ENCODE measurements at regions not wholly inside any gene's neighbourhood (a gene's known extent, or its start where the extent isn't known, plus 50 kb on each side); places are given as distances from the start of the nearest gene placed in this dataset.

DNA sequence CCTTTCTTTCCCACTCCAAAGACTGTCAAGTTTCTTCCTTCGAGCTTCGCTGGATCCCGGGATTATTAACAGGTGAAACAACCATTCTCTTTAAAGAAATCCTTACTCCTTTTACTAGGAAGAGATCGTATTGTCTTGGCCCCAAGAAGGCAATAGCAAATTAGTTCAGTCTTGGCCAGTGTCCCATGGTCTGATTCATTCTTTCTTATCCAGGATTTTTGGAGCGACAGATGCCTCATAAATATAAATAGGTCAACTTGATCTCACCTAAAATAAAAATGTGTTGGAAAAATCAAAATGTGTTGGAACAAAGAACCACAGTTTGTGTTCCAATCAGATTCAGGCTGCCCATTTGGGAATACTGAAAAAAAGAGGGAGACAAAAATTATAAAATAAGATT lies 140.1 kb upstream of the TMEM108 start:
- peak; percentile 77 for DNase-seq (ENCODE audit: low spot score)

DNA sequence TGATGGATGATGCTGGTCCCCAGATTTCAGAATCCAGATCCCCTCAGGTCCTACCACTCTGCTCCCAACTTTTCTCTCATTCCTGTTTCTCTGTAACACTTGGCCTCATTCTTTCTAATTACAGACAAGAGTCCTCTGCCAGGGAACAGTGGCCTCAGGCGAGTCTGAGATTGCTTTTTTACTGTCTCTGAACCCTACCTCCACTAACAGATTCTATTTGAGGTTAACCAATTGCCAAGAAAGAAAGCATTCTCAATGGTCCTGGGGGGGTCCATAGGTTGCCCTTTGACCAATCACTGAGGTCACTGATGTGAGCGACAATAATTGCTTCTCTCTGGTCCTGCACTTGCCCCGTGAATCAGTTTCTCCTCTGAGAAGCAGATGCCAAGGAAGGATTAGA lies 145.2 kb upstream of the TMEM108 start:
- DNase-seq (ENCODE audit: low spot score) = peak; percentile 12

DNA sequence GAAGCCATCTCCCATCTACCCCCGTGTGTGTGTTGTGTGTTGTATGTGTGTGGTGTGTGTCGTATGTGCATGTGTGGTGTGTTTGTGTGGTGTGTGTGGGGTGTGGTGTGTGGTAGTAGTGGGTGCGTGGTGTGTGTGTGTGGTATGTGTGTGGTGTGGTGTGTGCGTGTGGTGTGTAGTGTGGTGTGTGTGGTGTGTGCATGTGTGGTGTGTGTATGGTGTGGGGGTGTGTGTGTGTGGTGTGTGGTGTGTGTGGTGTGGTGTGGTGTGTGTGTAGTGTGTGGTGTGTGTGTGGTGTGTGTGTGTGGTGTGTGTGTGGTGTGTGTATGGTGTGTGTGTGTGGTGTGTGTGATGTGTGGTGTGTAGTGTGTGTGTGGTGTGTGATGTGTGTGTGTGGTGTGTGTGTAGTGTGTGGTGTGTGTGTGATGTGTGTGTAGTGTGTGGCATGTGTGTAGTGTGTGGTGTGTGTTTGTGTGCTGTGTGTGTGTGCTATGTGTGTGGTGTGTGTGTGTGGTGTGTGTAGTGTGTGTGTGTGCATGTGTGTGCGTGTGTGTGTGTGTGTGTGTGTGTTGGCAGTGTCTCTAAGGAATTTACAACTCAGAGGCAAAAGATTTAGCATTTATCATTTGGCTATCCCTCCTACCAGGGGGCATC lies 156.3 kb upstream of the TMEM108 start:
- DNase-seq (ENCODE audit: low spot score) = no peak

DNA sequence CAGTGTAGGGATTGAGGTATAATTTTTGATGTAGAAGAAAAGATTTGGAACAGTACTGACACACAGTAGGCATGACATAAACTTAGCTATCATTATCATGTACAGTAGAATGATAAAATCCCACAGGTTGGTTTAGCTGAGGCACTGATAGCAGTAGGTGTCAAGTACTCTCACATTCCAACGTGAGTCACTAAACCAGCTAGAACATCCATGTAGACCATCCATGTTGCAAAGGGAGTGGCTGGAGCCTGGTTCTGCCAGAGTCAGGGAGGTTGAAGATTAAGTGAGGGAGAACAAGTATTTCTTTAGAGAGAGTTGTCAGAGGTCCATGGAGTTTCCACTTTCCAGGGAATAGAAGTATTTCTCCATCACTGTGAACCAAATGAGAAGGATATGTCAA lies 157.2 kb upstream of the TMEM108 start:
- DNase-seq (ENCODE audit: low spot score) = no peak

DNA sequence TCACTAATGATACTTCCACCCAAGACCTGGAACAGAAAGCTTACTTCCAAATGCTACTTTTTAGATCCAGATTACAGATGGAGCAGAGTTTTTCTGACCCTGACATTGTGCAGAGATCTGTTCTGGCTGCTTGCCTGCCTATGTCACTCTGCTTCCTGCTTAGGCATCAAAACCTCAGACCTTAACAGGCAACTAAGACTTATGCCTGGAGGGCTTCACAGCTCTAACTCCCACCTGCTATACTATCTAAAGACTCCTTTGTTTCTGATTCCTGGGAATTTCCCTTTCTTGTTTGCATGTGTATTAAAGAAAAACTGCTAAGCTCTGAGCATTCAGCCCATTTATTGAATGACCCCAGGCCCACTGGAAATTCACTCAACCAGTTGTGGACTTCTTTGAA lies 157.4 kb upstream of the NPHP3 start:
- DNase-seq (ENCODE audit: low spot score) = no peak

DNA sequence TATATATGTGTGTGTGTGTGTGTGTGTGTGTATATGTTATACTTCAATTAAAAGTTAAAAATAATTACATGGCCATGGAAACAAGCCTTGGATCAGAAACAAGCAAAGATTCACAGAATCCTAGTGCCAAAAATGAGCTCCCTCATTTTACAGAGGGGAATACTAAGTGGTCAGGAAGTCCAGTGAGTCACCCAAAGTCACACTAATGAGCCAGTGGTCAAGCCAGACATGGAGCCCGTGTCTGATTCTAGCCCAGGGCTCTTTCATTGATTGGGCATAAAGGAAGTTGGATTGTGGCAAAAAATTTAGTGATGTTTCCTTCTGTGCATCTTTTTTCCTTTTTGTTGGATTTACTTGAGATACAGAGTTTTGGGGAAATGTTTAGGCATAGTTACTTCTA lies 152.5 kb upstream of the NPHP3 start:
- DNase-seq (ENCODE audit: low spot score) = no peak

DNA sequence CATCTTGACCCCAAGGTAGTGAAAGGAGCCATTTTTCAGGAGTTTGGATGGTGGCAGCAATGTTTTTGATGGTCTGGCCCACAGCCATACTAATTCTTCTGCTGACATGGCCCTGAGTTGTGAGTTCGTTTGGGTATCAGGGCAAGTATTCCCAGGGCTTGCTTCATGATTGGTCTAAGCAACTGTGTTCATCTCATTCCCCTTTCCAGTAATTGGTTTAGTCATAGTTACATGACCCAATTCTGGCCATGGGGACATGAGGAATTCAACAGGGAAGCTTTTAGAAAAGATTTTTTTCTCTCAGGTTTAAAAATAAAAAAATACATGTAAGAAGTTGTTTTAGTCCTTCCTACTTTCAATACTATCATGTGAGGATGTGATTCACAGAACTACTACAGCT lies 150.5 kb upstream of the NPHP3 start:
- DNase-seq (ENCODE audit: low spot score) = no peak

DNA sequence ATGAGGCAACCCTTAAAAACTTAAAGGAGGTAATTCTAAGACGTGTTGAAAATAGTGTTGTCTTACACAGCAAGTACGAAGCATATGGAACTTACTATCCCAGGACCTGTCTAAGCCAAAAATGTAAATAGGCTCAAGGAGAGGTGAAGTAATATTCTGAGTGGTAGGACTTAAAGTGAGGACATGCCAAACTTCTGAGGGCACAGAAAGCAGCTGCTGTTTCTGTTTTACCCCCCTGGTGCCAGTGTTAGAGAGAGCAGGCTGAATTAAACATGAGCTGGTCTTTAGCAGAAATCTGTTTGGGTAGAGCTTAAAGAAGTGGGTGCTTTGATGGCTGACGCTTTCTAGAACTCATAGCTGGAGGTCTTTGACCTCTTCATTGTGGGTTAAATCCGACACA lies 149.7 kb upstream of the NPHP3 start:
- no peak for DNase-seq (ENCODE audit: low spot score)

DNA sequence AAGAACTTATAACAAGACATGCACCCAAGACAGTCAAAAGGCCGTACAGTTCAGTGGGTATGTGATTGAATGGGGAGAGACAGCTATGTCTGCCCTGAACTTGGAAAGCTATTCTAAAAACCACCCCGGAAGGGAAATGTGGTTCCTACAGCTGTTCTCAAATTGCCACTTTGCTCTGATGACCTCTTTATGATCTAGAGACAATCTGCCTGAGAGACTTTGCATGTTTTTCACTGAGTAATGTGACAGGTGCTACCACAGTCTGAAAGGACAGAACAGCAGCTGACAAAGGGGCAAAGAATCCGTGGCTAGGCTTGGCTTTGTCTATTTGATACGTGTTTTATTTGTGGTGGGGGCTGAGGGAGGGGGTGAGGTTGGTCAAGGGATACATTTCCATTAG lies 148.3 kb upstream of the NPHP3 start:
- DNase-seq (ENCODE audit: low spot score) = no peak

DNA sequence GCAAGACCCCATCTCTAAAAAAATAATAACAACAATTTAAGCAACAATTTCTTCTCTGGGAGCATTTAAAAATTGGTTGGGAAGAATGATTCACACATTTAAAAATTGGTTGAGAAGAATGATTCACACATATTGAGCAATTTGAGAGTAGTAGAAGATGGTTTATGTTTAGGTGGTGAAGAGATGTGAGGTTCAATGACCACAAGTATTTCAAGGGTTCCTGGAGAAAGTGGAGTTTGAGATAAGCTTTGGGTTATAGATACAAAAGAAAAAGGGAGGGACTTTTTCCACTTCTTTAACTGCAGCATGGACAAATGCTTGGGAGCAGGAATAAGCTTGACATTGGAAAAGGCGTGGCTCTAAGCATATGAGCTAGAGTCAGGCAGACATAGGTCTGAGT lies 145.7 kb upstream of the NPHP3 start:
- no peak for DNase-seq (ENCODE audit: low spot score)

DNA sequence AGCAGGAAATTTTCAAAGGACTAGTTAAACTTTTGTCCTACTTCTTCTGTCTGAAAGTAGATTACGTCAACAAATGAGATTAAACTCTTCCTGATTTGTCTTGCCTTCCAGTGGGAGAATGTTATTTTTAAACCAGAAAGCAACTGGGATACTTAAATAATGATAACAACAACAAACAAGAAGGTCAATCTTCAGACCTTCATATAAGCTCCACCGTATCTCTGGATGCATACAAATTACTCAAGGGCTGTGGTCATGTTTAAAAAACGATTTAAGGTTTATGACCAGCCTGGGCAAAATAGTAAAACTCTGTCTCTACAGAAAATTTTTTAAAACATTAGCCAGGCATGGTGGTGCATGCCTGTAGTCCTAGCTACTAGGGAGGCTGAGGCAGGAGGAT lies 145.3 kb upstream of the NPHP3 start:
- no peak for DNase-seq (ENCODE audit: low spot score)

DNA sequence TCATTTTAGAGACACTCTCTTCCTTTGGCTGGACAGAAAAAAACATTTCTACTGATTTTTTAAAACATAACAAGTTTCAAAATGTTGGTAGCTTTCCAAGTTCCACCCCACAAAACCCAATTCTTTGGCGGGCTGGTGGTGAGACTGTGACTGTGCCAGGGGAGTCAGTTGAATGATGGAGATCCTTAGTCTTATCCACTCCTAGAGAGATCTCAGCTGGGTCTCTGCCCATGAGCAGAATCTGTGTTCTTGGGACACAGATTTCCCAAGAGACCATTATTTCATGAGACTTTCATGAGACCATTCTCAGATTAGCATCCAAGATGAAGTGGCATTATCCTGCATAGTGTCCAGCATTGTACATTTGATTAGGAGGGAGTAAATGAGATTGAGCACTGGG lies 135.1 kb upstream of the NPHP3 start:
- DNase-seq (ENCODE audit: low spot score) = no peak

DNA sequence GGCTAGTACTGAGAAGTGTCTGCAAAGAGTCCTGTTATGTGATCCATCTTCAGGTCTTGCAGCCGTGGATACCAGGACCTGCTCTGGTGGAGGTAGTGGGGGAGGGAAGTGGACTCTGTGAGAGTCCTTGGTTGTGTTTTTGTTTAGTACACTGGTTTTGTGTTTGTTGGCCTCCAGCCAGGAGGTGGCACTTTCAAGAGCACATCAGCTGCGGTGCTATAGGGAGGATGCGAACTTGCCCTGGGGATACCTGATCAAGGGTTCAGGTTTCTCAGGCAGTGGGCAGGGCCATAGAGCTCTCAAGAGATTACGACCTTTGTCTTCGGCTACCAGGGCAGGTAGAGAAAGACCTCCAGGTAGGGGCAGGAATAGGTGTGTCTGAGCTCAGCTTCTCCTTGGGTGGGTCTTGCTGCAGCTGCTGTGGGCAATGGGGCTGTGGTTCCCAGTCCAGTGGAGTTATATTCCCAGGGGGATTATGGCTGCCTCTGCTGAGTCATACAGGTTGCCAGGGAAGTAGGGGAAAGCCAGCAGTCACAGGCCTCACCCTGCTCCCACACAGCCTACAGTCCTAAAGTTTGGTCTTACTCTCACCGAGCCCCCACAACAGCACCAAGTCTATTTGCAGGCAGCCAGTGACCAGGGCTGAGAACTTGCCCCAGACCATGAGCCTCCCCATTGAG lies 132.8 kb upstream of the NPHP3 start:
- no peak for DNase-seq (ENCODE audit: low spot score)

DNA sequence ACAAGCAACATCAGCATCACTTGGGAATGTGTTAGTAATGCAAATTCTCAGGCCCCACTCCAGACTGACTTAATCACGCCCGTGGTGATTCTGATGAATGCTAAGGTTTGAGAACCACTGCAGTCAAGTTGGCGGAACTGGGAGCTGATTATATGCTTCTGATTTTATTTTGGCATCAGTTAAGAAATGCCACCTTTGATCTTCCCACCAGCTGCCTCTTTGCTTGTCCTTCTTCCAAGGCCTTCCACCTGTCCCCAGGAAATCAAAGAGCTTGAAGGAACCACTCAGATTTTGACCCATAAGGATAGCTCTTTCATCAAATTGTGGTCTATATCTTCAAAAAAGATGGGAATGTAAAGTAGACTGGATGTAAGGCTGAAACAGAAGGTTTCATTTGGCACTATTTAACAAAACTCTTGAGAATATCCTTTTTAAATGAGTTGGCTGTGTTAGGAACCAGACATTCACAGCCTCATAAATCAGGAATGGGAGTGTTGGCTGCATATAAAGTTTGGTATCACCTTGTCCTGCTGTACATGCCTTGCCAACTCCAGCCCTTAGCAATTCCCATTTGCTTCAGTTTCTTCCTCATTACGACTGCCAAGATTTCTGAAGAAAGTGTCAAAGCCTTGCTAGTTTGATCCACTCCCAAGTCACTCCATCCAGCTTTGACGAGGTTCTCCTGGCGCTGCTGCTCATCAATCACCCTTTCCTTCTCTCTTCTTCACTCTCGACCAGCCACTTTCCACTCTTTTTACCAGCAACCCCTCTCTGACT lies 125.8 kb upstream of the NPHP3 start:
- DNase-seq (ENCODE audit: low spot score) = no peak

DNA sequence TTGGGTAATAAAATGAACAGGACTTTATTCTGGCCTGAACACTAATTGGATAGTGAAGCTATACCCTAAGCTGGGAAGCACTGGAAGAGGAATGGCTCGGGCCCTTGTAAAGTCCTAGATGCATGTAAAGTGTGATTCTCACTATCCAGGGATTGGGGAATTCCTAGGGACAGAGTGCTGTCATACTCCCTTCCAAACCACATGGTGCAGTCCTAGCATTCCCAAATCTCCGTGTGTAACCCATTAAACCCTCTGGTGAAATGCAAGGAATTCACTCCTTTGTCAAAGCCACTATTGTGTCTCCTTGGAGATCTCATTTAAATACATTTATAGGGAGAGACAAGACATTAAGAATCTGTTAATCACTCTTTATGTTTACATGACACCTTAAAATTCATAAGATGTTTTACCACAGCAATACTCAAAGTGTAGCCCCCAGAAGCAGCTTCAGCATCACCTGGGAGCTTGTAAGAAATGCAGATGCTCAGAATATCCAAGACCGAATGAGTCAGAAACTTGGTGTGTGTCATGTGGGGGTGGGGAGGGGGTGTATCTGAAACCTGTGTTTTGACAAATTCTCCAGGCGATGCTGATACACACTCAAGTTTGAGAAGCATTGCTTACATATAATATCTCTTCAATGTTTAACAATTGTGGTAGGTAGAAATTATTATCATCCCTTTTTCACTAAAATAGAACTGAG lies 121.8 kb upstream of the NPHP3 start:
- no peak for DNase-seq (ENCODE audit: low spot score)

DNA sequence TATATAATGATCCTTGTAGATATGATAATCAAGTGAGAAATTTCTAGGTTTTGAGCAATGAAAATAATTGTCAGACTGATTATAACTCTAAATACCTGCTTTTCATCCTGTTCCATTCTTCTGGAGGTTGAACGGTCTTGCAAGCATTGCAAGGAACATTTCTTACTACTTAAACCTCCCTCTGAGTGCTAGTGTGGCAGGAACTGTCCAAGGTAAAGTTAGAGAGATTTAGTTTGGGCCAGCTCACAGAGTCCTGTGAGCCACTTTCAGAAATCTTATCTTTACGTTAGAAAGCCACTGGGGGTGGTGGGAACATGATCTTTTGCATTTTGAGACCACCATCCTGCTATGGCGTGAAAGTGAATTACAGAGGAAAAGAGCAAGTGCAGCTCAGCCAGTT lies 121.1 kb upstream of the NPHP3 start:
- DNase-seq (ENCODE audit: low spot score) = no peak

DNA sequence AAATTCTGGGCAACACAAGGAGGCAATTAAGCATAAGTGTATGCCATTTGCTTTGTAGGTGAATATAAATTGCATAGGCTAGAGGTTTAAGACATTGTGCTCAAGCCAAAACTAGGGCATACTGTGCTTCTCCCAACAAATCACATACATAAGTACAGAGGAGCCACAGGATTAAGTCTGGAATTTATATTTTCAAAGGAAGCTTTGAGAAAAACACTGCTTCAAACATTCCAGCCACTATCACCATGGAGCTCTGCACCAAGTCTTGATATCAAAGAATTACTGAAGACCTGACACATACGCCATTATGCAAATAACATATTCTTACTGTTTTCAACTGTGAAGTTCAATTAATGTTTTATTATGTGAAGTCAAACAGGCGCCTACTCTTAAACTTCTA lies 119.4 kb upstream of the NPHP3 start:
- no peak for DNase-seq (ENCODE audit: low spot score)

DNA sequence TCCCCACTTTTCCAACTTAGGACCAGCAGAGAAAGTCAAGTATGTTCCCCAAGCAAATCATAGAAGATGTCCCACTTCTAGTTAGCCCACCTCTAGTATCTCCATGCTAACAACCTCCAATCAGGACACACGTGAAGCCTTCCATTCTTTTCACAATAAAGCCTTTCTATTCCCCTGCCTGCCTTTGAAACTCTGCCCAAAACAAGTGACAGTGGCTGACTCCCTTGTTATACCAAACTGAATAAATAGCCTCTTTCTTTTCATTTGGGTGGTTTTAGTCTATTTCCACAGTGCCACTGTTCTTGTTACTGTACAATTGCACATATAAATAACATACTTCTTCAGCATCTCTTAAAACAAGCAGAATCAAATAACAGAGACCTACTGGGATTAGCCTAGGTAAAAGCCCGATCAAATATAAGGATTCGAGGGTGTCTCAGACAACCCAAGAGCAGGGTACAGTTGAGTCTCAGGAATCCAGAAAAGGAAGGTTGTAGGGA lies 118.0 kb upstream of the NPHP3 start:
- no peak for DNase-seq (ENCODE audit: low spot score)

DNA sequence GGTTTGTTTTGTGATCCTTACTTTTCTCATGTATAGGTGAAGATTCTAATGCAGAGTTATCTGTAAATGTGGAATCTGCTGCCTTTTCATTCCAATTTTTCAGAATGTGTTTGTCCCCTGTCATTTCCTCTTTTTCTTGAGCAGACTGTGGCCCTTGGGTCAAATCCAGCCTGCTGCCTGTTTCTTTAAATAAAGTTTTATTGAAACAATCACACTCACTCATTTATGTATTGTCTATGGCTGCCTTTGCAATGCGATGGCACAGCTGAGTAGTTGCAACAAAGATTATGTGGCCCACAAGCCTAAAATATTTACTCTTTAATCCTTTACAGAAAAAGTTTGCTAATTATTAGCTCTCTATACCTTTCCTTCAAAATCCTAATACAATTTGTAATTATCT lies 116.3 kb upstream of the NPHP3 start:
- DNase-seq (ENCODE audit: low spot score) = no peak

DNA sequence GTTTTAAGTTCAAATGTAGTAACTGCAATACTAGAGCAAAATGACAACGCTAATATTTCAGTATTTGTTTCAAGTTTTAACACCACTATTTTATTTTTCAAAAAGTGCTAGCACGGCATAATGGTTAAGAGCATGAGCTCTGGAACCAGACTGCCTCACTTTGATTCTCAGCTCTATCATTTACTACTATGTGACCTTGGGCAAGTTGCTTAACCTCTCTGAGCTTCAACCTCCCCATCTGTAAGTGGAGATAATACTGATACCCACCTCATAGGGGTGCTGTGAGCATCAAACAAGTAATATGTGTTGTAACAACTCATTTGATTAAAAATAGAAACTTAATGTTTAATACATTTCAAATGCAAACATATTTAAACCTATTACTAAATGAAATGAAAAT lies 115.4 kb upstream of the NPHP3 start:
- no peak for DNase-seq (ENCODE audit: low spot score)

DNA sequence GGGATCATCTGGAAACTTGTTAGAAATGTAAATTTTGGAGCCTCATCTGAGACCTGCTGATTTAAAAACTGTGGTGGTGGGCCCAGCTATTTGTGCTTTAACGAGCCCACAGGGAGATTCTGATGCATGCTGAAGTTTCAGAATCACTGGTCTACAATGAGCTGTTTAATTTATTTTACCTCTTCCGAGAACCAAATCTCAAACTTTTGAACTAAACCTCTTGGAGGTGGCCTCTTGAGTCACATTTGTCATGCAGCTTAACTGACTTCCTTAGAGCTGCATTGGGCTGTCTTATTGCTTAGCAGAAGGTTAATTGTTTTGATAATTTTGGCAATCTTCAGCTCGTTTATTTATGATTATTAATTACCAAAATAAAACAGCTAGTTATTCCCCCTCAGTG lies 112.1 kb upstream of the NPHP3 start:
- DNase-seq (ENCODE audit: low spot score) = no peak

DNA sequence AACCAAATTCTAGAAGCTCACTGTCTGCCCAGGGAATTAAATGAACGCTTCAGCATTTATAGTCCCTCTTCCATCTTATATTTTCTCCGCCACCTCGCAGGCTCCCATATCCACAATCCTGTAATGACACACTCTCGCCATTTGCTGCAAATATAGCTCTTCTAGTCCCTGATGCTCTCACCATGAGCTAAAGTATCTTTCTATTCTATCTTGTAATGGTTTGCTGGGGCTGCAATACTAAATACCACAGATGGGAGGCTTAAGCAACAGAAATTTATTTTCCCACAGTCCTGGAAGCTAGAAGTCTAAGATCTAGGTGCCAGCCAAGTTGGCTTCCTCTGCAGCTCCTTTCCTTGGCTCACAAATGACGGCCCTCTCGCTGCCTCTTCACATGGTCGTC lies 106.9 kb upstream of the NPHP3 start:
- no peak for DNase-seq (ENCODE audit: low spot score)

DNA sequence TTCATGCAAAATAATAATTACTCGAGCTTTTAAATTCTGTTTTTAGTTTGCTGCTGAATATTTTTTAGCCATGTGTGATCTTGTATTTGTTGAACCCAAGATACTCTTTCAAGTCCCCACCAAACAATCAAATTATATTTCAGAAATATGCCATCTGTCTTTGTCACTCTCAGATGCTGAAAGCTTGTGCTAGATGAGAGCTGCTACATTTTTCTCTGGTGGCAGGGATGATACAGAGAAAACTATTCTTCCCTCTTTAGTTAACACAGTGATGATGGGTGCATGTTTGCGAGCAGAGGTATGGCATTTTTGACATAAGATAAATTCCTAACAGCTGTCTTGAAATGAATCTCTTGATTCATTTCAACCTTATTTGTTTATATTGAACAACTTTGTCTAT lies 100.6 kb upstream of the NPHP3 start:
- DNase-seq (ENCODE audit: low spot score) = no peak
